Activated T-cell treated with anti-CD3 and anti-CD28 coated beads for 4 hours (primary cell): ENCODE measurements at regions not wholly inside any gene's neighbourhood (a gene's known extent, or its start where the extent isn't known, plus 50 kb on each side); places are given as distances from the start of the nearest gene placed in this dataset.

Experiments
- DNase-seq: peaks from one replicate; pipeline ENCODE4 v3.0.0-alpha.2; 2020

- DNase-seq = no peak
These were observed 604.0 kb downstream of the HS3ST4 start for GRCh38 chr16:26295625-26296304.

GRCh38 chr16:26301516-26301915, 609.8 kb downstream of the HS3ST4 start:
- DNase-seq = no peak

DNA sequence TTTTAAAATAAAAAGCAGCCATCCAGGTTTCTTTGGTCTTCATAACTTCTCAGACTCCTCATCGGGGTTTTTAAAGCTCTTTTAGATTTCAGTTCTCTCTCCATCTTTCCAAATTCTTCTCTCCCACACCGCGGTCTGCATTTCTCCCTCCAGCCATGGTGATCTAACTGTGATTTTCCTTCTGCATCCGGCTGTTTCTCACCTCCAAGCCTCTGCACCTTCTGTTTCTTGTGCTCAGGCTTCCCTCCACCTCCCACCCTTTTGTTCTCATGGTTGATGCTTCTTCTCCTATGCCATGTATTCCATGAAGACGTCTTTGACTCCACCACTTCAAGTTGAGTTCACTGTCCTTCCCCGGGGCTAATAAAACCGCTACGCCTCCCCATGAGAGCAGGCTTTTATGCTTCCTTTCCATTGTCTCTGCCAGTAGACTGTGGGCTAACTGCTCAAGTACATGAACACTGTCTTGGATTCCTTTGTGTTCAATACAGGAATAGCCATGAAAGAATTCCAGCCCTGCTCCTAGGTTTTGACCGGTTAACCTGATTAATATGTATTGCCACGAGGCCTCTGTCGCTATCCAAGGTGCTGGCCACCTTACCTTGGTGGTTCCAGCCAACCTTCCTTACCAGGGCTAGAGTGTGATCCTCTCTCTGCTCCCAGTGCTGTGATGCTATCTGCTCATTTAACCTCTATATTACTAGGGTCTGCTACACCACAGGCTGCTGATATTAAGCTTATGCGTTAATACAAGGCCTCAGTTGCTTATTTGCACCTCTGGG, 625.1 kb downstream of the HS3ST4 start:
- no peak for DNase-seq

- DNase-seq = no peak
These were observed 626.1 kb downstream of the HS3ST4 start for GRCh38 chr16:26317885-26318284.

DNA sequence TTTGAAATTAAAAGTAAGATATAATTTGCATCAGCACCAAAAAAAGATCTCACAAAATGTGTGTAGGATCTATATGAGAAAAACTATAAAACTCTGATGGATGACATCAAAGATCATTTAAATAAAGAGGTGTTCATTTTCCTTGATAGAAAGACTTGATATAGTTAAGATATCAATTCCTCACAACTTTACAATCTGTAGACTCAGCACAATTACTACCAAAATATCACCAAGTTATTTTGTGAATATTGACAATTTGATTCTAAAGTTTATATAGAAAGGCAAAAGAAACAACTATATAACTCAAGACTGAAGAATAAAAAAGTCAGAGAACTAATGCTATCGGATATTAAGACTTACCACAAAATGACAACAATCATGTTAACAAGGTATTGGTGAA, 638.9 kb downstream of the HS3ST4 start:
- DNase-seq = no peak

- DNase-seq = no peak
These were observed 642.7 kb downstream of the HS3ST4 start for GRCh38 chr16:26334218-26335111.

- DNase-seq = no peak
These were observed 643.6 kb downstream of the HS3ST4 start for GRCh38 chr16:26335236-26335853.

- DNase-seq = no peak
These were observed 650.9 kb downstream of the HS3ST4 start for GRCh38 chr16:26342621-26343020.

GRCh38 chr16:26344240-26344776, 652.5 kb downstream of the HS3ST4 start:
- DNase-seq = no peak

GRCh38 chr16:26344976-26345375, 653.2 kb downstream of the HS3ST4 start:
- no peak for DNase-seq

DNA sequence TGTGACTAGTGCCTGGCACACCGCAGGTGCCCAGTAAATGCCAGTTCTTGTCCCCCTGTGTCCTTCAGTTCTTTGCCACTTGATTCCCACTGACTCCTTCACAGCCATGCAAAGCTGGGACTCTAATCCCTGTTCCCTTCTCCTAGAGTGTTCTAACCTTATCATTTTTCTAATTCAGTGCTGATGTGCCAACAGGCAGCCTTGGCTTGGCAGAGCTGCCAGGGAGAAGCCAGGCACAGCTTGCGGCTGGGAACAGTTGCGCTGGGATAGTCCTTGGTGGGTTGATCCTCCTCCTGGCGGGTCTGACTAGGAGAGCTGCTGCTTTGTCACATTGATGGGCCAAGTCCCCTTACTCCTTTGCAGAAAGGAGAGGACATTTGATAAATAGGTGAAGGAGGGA, 654.2 kb downstream of the HS3ST4 start:
- DNase-seq = no peak

- no peak for DNase-seq
These were observed 656.3 kb downstream of the HS3ST4 start for GRCh38 chr16:26348095-26348494.

DNA sequence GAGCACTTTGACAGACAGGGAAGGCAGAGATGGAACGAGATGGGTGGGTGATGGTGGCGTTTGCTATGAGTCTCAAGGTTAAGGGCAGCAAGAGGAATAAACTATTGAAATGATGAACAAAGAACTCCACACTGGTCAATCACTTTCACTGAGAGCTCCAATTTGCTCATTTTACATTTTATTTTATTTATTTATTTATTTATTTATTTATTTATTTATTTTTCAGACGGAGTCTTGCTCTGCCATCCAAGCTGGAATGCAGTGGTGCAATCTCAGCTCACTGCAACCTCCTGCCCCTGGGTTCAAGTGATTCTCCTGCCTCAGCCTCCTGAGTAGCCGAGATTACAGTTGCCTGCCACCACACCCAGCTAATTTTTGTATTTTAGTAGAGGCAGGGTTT, 669.1 kb downstream of the HS3ST4 start:
- no peak for DNase-seq

- no peak for DNase-seq
These were observed 671.8 kb downstream of the HS3ST4 start for GRCh38 chr16:26363581-26363980.

DNA sequence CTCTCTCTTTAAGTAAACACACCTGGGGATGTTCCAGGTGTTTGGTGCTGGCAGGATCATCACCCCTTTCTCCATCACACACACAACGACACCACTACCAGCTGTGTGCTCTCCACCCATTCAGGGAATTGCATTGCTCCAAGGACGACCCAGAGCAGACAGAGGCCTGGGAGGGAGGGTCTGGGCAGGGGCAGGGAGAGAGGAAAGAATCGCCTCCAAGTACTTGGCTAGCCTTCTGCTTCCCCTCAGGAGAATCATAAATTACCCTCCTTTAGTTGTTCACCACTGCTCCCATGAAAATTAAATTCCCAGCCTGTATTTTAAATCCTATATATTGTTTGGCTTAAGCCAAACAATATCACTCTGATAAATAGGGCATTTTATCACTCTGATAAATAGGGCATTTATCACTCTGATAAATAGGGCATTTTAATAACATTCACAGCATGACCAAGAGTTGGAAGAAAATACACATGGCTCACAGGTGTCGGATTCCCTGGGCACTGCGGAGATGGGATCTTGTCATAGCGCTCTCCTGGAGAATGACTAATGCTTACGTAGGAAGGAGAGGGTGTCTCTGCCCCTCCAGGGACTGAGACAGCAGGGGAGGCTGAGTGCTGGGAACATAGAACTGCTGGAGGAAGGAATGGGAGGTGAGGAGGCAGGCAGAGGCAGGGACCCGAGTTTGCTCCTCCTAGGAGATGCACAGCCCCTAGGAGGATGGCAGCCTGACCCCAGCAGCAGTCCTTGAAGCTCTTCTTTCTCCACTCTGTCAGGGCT, 673.6 kb downstream of the HS3ST4 start:
- DNase-seq = no peak

GRCh38 chr16:26371349-26371869, 679.6 kb downstream of the HS3ST4 start:
- DNase-seq = no peak

GRCh38 chr16:26374279-26374925, 682.6 kb downstream of the HS3ST4 start:
- DNase-seq = no peak

DNA sequence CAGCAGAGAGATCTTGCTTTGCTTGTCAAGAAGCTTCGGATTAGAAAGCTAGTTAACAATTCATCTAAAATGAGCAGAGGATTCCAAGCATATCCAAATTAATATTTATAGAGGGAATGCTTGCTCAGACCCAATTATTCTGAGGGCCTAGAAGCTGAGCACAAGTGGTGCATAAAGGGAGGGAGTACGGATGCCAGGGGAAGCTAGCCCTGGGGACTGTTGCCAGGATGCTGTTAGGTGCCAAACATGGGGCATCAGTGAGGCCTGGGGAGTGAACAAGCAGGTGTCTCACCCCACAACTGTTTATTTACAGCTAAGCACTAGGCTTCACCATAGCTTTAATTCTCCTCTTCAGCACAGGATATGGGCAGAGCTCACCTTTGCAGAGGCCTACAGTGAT, 684.1 kb upstream of the C16orf82 start:
- DNase-seq = no peak

- no peak for DNase-seq
These were observed 680.6 kb upstream of the C16orf82 start for GRCh38 chr16:26386096-26386495.

DNA sequence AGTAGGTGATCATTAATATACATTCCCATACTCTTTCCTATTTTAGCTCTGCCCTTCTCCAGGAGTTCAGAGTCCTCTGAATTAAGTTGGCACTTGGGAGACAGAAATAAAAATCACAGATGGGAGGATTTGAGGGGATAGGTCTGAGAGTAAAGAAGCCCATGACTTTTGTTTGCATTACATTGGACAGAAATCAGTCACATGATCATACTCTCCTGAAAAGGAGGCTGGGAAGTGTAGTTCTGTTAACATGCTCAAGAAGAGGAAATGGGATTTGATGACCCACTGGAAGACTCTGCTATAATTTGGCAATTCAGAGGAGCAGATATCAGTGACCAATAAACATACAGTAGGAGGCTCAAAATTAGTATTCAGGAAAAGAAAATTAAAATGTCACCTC, 674.9 kb upstream of the C16orf82 start:
- no peak for DNase-seq

DNA sequence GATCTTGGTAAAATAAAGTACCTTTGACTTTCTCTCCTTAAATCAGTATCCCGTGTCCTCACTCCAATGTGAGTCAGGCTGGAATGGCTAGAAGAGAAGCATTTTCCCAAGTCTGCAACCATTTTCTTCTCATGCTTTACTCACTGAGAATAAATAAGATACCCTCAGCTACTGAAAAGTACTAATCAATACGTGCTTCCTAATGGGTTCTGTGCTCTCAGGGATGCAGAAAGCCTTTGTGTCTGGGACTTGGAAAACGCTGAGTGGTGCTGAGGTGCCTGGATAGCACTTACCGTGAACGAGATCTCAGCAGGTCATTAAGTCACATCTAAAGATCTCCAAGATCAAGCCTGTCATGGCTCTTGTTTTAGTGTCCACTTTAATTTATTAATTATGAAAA, 672.3 kb upstream of the C16orf82 start:
- DNase-seq = no peak
